GM10248 (cell line): ENCODE measurements at regions not wholly inside any gene's neighbourhood (a gene's known extent, or its start where the extent isn't known, plus 50 kb on each side); places are given as distances from the start of the nearest gene placed in this dataset.

Source experiments
- CTCF ChIA-PET: fragments of 300-600 bp; sonication (Branson Sonifier 250); formaldehyde crosslinking; extraction: SDS; loops from one replicate; lab custom pipeline; 2021; ENCODE audit warnings: antibody characterized with exemption; lab: Yijun Ruan, JAX
- POLR2A ChIA-PET: fragments of 350-650 bp; sonication (Branson Sonifier 250); formaldehyde crosslinking; extraction: SDS; loops from one replicate; lab custom pipeline; 2020; ENCODE audit warnings: antibody characterized with exemption; lab: Yijun Ruan, JAX
- DNase-seq: peaks from one replicate; pipeline ENCODE4 v3.0.0; 2012; ENCODE audit errors: extremely low spot score
- TF ChIP-seq, protein P1 (sequence below): IDR thresholded peaks from 2 replicates; pipeline ENCODE4 v1.5.1; 2012; ENCODE audit warnings: mild to moderate bottlenecking, low read depth; ENCODE audit errors: extremely low read depth, missing control alignments, control extremely low read depth

DNA sequence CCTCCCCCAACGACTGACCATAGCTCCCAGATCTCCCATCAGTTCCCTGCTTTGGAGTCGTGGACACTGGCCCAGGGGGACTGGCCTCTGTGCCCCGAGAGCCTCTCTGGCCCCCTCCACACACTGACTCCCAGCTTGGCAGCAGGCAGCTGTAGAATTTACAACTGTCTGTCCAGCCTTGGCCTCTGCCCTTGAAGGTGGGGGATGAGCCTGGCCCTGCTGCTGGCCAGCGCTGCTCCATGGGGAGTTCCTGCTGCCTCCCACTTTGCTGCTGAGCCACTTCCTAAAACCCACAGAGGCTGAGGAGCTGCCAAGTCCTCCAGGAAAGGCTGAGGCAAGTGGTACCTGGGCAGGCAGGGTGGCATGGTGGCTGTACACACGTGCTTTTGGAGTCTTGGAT, 147.1 kb downstream of the WDR11 start:
- no peak for DNase-seq
- ChIA-PET CTCF (interaction anchor here (0.8 to 1.2 kb wide), 2 partner anchors 10 to 18 kb away, joined by 3 read pairs; no protein-coding TSS in a partner anchor), POLR2A (no interaction called here)
- TF ChIP-seq, protein P1, sequence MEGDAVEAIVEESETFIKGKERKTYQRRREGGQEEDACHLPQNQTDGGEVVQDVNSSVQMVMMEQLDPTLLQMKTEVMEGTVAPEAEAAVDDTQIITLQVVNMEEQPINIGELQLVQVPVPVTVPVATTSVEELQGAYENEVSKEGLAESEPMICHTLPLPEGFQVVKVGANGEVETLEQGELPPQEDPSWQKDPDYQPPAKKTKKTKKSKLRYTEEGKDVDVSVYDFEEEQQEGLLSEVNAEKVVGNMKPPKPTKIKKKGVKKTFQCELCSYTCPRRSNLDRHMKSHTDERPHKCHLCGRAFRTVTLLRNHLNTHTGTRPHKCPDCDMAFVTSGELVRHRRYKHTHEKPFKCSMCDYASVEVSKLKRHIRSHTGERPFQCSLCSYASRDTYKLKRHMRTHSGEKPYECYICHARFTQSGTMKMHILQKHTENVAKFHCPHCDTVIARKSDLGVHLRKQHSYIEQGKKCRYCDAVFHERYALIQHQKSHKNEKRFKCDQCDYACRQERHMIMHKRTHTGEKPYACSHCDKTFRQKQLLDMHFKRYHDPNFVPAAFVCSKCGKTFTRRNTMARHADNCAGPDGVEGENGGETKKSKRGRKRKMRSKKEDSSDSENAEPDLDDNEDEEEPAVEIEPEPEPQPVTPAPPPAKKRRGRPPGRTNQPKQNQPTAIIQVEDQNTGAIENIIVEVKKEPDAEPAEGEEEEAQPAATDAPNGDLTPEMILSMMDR = no peak

DNA sequence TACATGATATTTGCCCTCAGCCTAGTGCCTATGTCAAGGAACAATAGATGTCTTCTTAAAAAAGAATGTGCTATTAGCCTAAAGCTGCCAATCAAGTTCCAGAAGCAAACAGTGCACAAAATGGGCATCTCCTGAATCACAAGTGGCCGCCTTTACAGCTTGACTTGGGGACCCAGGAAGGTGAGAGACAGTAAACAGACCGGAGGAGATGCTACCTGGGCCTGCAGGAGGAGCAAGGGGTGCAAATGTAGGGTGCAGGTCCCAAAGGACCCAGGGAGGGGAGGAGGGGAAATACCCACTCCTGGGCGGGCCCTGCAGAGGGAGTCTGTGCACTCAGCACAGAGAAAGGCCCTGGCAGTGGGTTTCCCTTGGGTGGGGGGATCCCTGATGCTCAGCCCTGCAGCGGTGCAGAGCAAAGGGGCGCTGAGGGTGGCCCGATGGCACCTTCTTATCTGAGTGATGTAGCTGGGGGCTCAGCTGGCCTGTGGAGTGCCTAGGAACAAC, 147.7 kb downstream of the WDR11 start:
- no peak for DNase-seq
- TF ChIP-seq, protein P1 = no peak
- POLR2A ChIA-PET = no interaction called here
- CTCF ChIA-PET = interaction anchor here (0.8 kb wide), 1 partner anchor 10 kb away, joined by 3 read pairs; no protein-coding TSS in a partner anchor

GRCh38 chr10:120999868-121000267, 148.7 kb downstream of the WDR11 start:
- no peak for DNase-seq
- ChIA-PET CTCF (no interaction called here), POLR2A (no interaction called here)
- TF ChIP-seq, protein P1 = no peak

GRCh38 chr10:121002586-121003205, 151.5 kb downstream of the WDR11 start:
- no peak for DNase-seq
- TF ChIP-seq, protein P1 = no peak
- ChIA-PET CTCF (interaction anchor here (1.6 kb wide), 1 partner anchor 17 kb away, joined by 4 read pairs; no protein-coding TSS in a partner anchor), POLR2A (no interaction called here)

DNA sequence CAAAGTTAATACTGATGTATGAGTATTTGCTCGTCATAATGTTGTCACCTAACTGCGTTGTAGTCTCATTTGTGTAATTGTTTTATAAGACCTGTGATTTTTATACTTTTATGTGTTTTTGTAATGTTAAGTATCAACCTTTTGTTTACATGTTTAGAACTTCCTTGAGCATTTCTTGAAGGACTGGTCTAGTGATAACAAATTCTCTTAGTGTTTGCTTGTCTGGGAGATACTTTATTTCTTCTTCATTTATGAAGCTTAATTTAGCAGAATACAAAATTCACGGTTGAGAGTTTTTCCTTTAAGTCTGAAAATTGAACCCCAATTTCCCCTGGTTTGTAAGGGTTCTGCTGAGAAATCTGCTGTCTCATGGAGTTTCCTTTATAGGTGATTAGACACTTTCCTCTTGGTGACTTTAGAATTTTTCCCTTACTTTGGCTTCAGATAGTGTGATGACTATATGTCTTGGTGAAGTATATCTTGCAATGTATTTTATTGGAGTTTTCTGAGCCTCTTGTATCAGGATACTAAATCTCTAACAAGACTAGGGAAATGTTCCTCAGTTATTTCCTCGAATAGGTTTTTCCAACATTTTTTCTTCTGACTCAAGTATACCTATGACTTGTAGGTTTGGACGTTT, 154.9 kb downstream of the WDR11 start:
- TF ChIP-seq, protein P1 = no peak
- DNase-seq = no peak
- ChIA-PET POLR2A (no interaction called here), CTCF (no interaction called here)

DNA sequence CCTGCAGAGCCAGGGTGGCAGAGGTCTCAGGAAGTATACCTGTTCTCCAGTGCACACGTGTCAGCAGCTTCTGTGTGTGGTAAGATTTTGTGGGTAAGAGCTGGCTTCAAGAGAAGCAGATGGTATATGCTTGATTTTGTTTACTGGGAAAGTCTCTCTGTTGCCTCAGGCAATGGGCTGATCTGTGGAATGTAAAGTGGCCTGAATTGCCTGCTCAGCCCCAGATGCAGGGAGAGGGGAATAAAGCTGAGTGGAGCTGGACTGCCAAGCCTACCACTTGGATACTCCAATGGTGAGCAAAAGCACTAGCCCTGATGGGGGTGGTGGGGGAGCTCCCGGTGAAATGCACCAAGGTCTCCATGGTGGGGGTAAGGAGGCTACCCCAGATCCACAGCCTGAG, 156.1 kb downstream of the WDR11 start:
- ChIA-PET CTCF (no interaction called here), POLR2A (no interaction called here)
- TF ChIP-seq, protein P1 = no peak
- DNase-seq = no peak
